Natural killer cell (primary cell): ENCODE measurements at regions not wholly inside any gene's neighbourhood (a gene's known extent, or its start where the extent isn't known, plus 50 kb on each side); places are given as distances from the start of the nearest gene placed in this dataset.

Source experiments
- ATAC-seq, 3 donors: fragments of 150-1000 bp in 2 of 3; fragments of 200-7000 bp in 1 of 3; cut with Tn5 transposase; 1 replicate in 1 of 3; 2 replicates in 2 of 3; pipeline ENCODE4 v1.10.0; 2021; ENCODE audit warnings: mild to moderate bottlenecking in 2 of 3, moderate library complexity in 2 of 3
- DNase-seq, 2 donors: peaks; one replicate each; pipeline versions ENCODE4 v3.0.0 to v3.0.0-alpha.2; 2013 to 2021; ENCODE audit warnings: mixed read lengths in 1 of 2
- H3K27ac ChIP-seq: one replicate; pipeline ENCODE4 v1.5.1; 2013; ENCODE audit warnings: mild to moderate bottlenecking, low read length
- H3K27me3 ChIP-seq: one replicate; pipeline ENCODE4 v1.6.1; 2013; ENCODE audit warnings: low read length; ENCODE audit not compliant: control insufficient read depth, insufficient read depth
- H3K36me3 ChIP-seq: one replicate; pipeline ENCODE4 v1.6.1; 2013; ENCODE audit warnings: low read length; ENCODE audit not compliant: control insufficient read depth, insufficient read depth
- H3K4me1 ChIP-seq: one replicate; pipeline ENCODE4 v1.6.1; 2013; ENCODE audit warnings: low read length; ENCODE audit not compliant: control insufficient read depth, insufficient read depth
- H3K4me3 ChIP-seq: one replicate; pipeline ENCODE4 v1.5.1; 2013; ENCODE audit warnings: low read length
- H3K9me3 ChIP-seq: one replicate; pipeline ENCODE4 v1.6.1; 2013; ENCODE audit warnings: low read length; ENCODE audit not compliant: control insufficient read depth, insufficient read depth
- H3K27ac Mint-ChIP-seq, 2 donors: one replicate each; pipeline ENCODE4 v1.8.0; 2022; ENCODE audit warnings: mild to moderate bottlenecking in 2 of 2, mixed read lengths in 2 of 2, moderate library complexity in 1 of 2
- H3K27me3 Mint-ChIP-seq, 2 donors: one replicate each; pipeline ENCODE4 v1.8.0; 2022; ENCODE audit warnings: low read depth in 2 of 2, mixed read lengths in 2 of 2
- H3K36me3 Mint-ChIP-seq: one replicate; pipeline ENCODE4 v1.8.0; 2022; ENCODE audit warnings: mixed read lengths
- H3K4me1 Mint-ChIP-seq, 2 donors: one replicate each; pipeline ENCODE4 v1.8.0; 2022; ENCODE audit warnings: mixed read lengths in 2 of 2
- H3K4me3 Mint-ChIP-seq: one replicate; pipeline ENCODE4 v1.8.0; 2022; ENCODE audit warnings: mild to moderate bottlenecking, moderate library complexity, mixed read lengths
- H3K9me3 Mint-ChIP-seq, 2 donors: one replicate each; pipeline ENCODE4 v1.8.0; 2022; ENCODE audit warnings: mixed read lengths in 2 of 2
- WGBS: methylation state at CpG from one replicate; pipeline ENCODE4 v1.1.7; 2013; ENCODE audit warnings: missing lambda C conversion rate; ENCODE audit not compliant: insufficient coverage; 5-methylcytosine and 5-hydroxymethylcytosine counted together
- intact Hi-C: fragments of 100-400 bp; cut with micrococcal nuclease; formaldehyde crosslinking; loops from one replicate; pipeline ENCODE4 v1.14.2; 2022
- TF ChIP-seq, protein P1 (sequence below): fragments of 200-600 bp; IDR thresholded peaks from one replicate; pipeline ENCODE4 v1.8.0; 2022; ENCODE audit warnings: antibody characterized with exemption

DNA sequence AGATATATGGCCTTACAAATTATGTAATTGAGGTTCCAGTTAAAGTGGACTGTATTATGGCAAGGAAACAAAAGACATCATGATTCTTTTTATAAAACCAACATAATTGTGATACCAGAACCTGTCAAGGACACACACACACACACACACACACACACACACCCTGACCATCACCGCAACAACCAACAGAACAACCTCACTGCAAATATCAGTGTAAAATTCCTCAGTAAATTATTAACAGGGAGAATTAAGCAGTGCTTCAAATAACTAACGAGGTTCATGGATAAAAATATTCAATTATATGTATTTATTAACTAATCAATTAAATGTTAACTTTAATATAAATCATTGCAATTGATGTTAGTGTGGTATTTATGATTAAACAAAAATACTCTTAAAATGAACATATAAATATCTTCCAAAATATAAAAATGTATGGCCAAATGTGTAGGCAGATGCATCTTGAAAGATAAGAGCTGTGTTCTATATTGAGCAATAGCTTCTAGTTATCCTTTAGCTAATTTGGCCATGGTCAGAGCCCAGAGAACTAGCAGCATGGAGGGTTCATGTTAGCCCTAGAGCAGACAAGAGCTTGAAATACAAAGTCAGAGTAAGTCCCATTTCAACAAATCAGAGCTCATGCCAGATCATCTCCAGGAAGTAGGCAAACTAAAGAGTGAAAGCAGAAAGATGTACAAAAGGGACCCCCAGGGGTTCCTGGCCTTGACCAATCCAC, 280.5 kb upstream of the ADAMTS16 start:
- TF ChIP-seq, protein P1, sequence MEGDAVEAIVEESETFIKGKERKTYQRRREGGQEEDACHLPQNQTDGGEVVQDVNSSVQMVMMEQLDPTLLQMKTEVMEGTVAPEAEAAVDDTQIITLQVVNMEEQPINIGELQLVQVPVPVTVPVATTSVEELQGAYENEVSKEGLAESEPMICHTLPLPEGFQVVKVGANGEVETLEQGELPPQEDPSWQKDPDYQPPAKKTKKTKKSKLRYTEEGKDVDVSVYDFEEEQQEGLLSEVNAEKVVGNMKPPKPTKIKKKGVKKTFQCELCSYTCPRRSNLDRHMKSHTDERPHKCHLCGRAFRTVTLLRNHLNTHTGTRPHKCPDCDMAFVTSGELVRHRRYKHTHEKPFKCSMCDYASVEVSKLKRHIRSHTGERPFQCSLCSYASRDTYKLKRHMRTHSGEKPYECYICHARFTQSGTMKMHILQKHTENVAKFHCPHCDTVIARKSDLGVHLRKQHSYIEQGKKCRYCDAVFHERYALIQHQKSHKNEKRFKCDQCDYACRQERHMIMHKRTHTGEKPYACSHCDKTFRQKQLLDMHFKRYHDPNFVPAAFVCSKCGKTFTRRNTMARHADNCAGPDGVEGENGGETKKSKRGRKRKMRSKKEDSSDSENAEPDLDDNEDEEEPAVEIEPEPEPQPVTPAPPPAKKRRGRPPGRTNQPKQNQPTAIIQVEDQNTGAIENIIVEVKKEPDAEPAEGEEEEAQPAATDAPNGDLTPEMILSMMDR: no peak

DNA sequence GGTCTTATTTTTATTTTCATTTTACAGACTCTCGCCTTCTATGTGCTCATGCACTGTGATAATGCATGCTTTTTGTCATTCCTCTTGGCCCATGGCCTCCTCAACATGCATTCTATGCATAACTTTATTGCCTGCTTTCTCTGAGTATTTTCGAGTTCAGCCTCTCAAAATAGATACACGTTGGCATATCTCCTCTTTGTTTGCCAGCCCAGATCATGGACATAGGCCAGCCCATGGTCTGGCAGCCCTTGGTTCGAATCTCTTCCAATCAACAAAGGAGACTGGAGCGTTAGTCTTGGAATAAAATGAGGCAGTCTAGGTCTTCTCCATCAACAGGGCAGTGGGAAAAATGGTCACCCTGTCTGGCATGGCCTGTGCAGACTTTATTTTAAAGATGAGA, 279.5 kb upstream of the ADAMTS16 start:
- Histone ChIP-seq H3K4me3 (no peak overlapping the region), H3K36me3 (no peaks in the 10 kb centered on the region), H3K27me3 (no peaks in the 10 kb centered on the region), H3K4me1 (no peaks in the 10 kb centered on the region), H3K9me3 (no peaks in the 10 kb centered on the region), H3K27ac (no peak overlapping the region)
- Mint-ChIP-seq H3K4me1 (no peaks in the 10 kb centered on the region), H3K9me3 (peaks cover 0 to 7% of the 10 kb centered on the region in 2 donors), H3K27me3 (no peaks in the 10 kb centered on the region), H3K4me3 (no peak overlapping the region), H3K36me3 (no peaks in the 10 kb centered on the region), H3K27ac (no peak overlapping the region)
- TF ChIP-seq, protein P1: no peak
- intact Hi-C loops: no loop called here
- DNase-seq (no peak), ATAC-seq (no peak)
- WGBS: 77% methylated on average over 5 of the region's 5 CpGs

More for the DNA sequence above, 280.5 kb upstream of the ADAMTS16 start:
- no peaks in the 10 kb centered on the region for H3K27me3 Mint-ChIP-seq
- Histone ChIP-seq H3K4me3 (no peak overlapping the region), H3K4me1 (no peaks in the 10 kb centered on the region), H3K36me3 (no peaks in the 10 kb centered on the region), H3K27ac (no peak overlapping the region), H3K27me3 (no peaks in the 10 kb centered on the region), H3K9me3 (peaks cover 3% of the 10 kb centered on the region)
- DNase-seq: no peak
- ATAC-seq: no peak
- no peak overlapping the region for H3K27ac Mint-ChIP-seq
- no peaks in the 10 kb centered on the region for H3K4me1 Mint-ChIP-seq
- intact Hi-C loops: no loop called here
- no peak overlapping the region for H3K4me3 Mint-ChIP-seq
- no CpG with 5 or more reads among the region's 2 CpGs for WGBS
- H3K36me3 Mint-ChIP-seq: no peaks in the 10 kb centered on the region
- peaks cover 0 to 4% of the 10 kb centered on the region in 2 donors for H3K9me3 Mint-ChIP-seq

DNA sequence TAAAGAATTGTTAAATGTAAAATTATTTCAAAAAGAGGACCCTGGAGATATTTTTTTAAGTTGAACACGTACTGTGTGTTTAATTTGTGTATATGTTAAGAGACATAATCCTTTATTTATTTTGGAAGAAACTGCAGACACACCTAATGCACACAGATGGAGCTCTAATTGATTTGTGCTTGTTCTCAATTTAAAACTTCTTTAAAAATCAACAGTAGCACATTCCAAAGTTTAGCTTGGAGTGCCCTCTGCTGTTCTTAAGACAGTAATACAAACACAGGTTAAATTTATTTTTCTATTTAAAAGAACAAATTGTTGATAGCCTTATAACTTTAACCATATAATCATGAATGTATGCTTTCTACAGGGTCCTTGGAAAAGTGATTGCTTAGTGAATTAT, 277.6 kb upstream of the ADAMTS16 start:
- 17% methylated on average over 1 of the region's 1 CpG for WGBS
- TF ChIP-seq, protein P1: no peak

DNA sequence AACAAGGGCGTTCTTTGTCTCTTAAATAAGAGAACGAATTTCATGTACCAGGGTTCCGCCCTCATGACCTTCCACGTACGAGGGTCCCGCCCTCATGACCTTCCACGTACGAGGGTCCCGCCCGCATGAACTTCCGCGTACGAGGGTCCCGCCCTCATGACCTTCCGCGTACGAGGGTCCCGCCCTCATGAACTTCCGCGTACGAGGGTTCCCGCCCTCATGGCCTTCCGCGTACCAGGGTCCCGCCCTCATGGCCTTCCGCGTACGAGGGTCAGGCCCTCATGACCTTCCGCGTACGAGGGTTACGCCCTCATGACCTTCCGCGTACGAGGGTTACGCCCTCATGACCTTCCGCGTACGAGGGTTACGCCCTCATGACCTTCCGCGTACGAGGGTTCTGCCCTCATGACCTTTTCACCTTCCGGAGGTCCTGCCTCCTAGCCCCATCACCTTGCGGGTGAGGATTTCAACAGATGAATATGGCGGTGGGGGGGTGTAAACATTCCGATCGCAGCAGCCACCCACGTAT, 273.9 kb upstream of the ADAMTS16 start:
- H3K27me3 Mint-ChIP-seq: no peaks in the 10 kb centered on the region
- no peak overlapping the region for H3K27ac Mint-ChIP-seq
- TF ChIP-seq, protein P1: no peak
- Histone ChIP-seq H3K27ac (no peak overlapping the region), H3K27me3 (no peaks in the 10 kb centered on the region), H3K4me1 (no peaks in the 10 kb centered on the region), H3K4me3 (no peak overlapping the region), H3K36me3 (no peaks in the 10 kb centered on the region), H3K9me3 (peaks cover 3% of the 10 kb centered on the region)
- H3K36me3 Mint-ChIP-seq: no peaks in the 10 kb centered on the region
- no peak for DNase-seq
- no peak for ATAC-seq
- whole genome bisulfite sequencing: 96% methylated on average over 49 of the region's 49 CpGs
- no peaks in the 10 kb centered on the region for H3K4me1 Mint-ChIP-seq
- H3K9me3 Mint-ChIP-seq: peaks cover 0 to 3% of the 10 kb centered on the region in 2 donors
- no peak overlapping the region for H3K4me3 Mint-ChIP-seq
- intact Hi-C loops: no loop called here

More for the DNA sequence above, 277.6 kb upstream of the ADAMTS16 start:
- intact Hi-C loops: no loop called here
- Mint-ChIP-seq H3K9me3 (peaks cover 0 to 7% of the 10 kb centered on the region in 2 donors), H3K4me1 (no peaks in the 10 kb centered on the region), H3K36me3 (no peaks in the 10 kb centered on the region), H3K27me3 (no peaks in the 10 kb centered on the region), H3K27ac (no peak overlapping the region), H3K4me3 (no peak overlapping the region)
- no peaks in the 10 kb centered on the region for H3K27me3 ChIP-seq
- no peak for DNase-seq
- no peak overlapping the region for H3K4me3 ChIP-seq
- H3K4me1 ChIP-seq: no peaks in the 10 kb centered on the region
- no peak overlapping the region for H3K27ac ChIP-seq
- no peak for ATAC-seq
- peaks cover 3% of the 10 kb centered on the region for H3K9me3 ChIP-seq
- no peaks in the 10 kb centered on the region for H3K36me3 ChIP-seq
